RPMI7951 (cell line): ENCODE measurements at regions not wholly inside any gene's neighbourhood (a gene's known extent, or its start where the extent isn't known, plus 50 kb on each side); places are given as distances from the start of the nearest gene placed in this dataset.

Source experiments
- DNase-seq: peaks from one replicate; pipeline ENCODE4 v3.0.0-alpha.2; 2012; ENCODE audit warnings: low read depth

GRCh38 chr4:4637710-4638109, 95.9 kb upstream of the STX18 start:
- no peak for DNase-seq

GRCh38 chr4:4633431-4633830, 91.6 kb upstream of the STX18 start:
- DNase-seq: no peak

- no peak for DNase-seq
Observed at GRCh38 chr4:4631150-4631549, 89.3 kb upstream of the STX18 start.

GRCh38 chr4:4627906-4628305, 86.1 kb upstream of the STX18 start:
- DNase-seq: no peak

- DNase-seq: no peak
Observed at GRCh38 chr4:4627111-4627510, 85.3 kb upstream of the STX18 start.

GRCh38 chr4:4625488-4625887, 83.6 kb upstream of the STX18 start:
- peak; percentile 94 for DNase-seq

GRCh38 chr4:4624276-4624897, 82.5 kb upstream of the STX18 start:
- DNase-seq: no peak

- DNase-seq: no peak
Observed at GRCh38 chr4:4619821-4620220, 78.0 kb upstream of the STX18 start.

GRCh38 chr4:4618847-4619246, 77.0 kb upstream of the STX18 start:
- no peak for DNase-seq

- peak; percentile 28 for DNase-seq
Observed at GRCh38 chr4:4614925-4615678, 73.3 kb upstream of the STX18 start.

GRCh38 chr4:4613641-4614286, 71.9 kb upstream of the STX18 start:
- no peak for DNase-seq

GRCh38 chr4:4613126-4613465, 71.2 kb upstream of the STX18 start:
- no peak for DNase-seq

- no peak for DNase-seq
Observed at GRCh38 chr4:4610672-4611071, 68.8 kb upstream of the STX18 start.

GRCh38 chr4:4609622-4610334, 67.9 kb upstream of the STX18 start:
- DNase-seq: no peak

- DNase-seq: no peak
Observed at GRCh38 chr4:4608214-4608537, 66.3 kb upstream of the STX18 start.

- DNase-seq: no peak
Observed at GRCh38 chr4:4607336-4608213, 65.7 kb upstream of the STX18 start.

- DNase-seq: peak; percentile 66
Observed at GRCh38 chr4:4606321-4606720, 64.5 kb upstream of the STX18 start.

- no peak for DNase-seq
Observed at GRCh38 chr4:4605849-4606248, 64.0 kb upstream of the STX18 start.

- no peak for DNase-seq
Observed at GRCh38 chr4:4603592-4603991, 61.7 kb upstream of the STX18 start.

- no peak for DNase-seq
Observed at GRCh38 chr4:4603067-4603466, 61.2 kb upstream of the STX18 start.

- no peak for DNase-seq
Observed at GRCh38 chr4:4602468-4602867, 60.6 kb upstream of the STX18 start.
